Right lobe of liver (tissue), 4 donors: ENCODE measurements at regions not wholly inside any gene's neighbourhood (a gene's known extent, or its start where the extent isn't known, plus 50 kb on each side); places are given as distances from the start of the nearest gene placed in this dataset.

Experiments
- POLR2A ChIP-seq: fragments of 450-650 bp; IDR thresholded peaks from one replicate; pipeline ENCODE4 v1.6.1; 2017; ENCODE audit warnings: antibody characterized with exemption, mild to moderate bottlenecking
- TF ChIP-seq, protein P1 (sequence below), 4 donors: fragments of 200-600 bp in 3 of 4; fragments of 450-650 bp in 1 of 4; IDR thresholded peaks; one replicate each; pipeline versions ENCODE4 v1.5.1 to v1.8.0; 2016 to 2022; ENCODE audit warnings: antibody characterized with exemption in 4 of 4, mild to moderate bottlenecking in 2 of 4
- donor health status: DM: no; HTN: no; CAD: no.
- donor health status: DM: no; HTN: no; CAD: no.
- donor health status: DM: no; HTN: yes; CAD: no.

GRCh38 chr1:38730511-38731397 is 128.8 kb downstream of the RRAGC start:
- TF ChIP-seq, protein P1, sequence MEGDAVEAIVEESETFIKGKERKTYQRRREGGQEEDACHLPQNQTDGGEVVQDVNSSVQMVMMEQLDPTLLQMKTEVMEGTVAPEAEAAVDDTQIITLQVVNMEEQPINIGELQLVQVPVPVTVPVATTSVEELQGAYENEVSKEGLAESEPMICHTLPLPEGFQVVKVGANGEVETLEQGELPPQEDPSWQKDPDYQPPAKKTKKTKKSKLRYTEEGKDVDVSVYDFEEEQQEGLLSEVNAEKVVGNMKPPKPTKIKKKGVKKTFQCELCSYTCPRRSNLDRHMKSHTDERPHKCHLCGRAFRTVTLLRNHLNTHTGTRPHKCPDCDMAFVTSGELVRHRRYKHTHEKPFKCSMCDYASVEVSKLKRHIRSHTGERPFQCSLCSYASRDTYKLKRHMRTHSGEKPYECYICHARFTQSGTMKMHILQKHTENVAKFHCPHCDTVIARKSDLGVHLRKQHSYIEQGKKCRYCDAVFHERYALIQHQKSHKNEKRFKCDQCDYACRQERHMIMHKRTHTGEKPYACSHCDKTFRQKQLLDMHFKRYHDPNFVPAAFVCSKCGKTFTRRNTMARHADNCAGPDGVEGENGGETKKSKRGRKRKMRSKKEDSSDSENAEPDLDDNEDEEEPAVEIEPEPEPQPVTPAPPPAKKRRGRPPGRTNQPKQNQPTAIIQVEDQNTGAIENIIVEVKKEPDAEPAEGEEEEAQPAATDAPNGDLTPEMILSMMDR (IDR thresholded peaks at IDR 0.05): no peak
- no peak for TF ChIP-seq POLR2A
